GM19324 (cell line): ENCODE measurements at regions not wholly inside any gene's neighbourhood (a gene's known extent, or its start where the extent isn't known, plus 50 kb on each side); places are given as distances from the start of the nearest gene placed in this dataset.

ENCODE experiments used
- ATAC-seq: cut with Tn5 transposase; IDR thresholded peaks from one replicate; pipeline ENCODE4 v1.9.1; 2021; ENCODE audit warnings: mild to moderate bottlenecking, moderate library complexity; ENCODE audit not compliant: unreplicated experiment, low FRiP score

GRCh38 chr3:42013691-42014457, 52.0 kb upstream of the ULK4 start:
- ATAC-seq, result peak; percentile 28

GRCh38 chr3:42012935-42013690, 51.2 kb upstream of the ULK4 start:
- ATAC-seq, result peak; percentile 65

- peak; percentile 17 for ATAC-seq
These were observed 50.6 kb upstream of the ULK4 start for GRCh38 chr3:42012383-42012934.
